GM12891 (cell line): ENCODE measurements at regions not wholly inside any gene's neighbourhood (a gene's known extent, or its start where the extent isn't known, plus 50 kb on each side); places are given as distances from the start of the nearest gene placed in this dataset.
"Not testable (repeated sequence)": the region's sequence is repeated elsewhere in the genome, so short reads cannot be mapped to it uniquely, and the experiment has no call there.

Experiments
- DNase-seq: peaks from one replicate; pipeline ENCODE4 v3.0.0; 2011; ENCODE audit warnings: low spot score; ENCODE audit not compliant: insufficient read length
- FAIRE-seq: peaks from 2 replicates; lab custom pipeline; 2011; peaks lifted over from hg19 to GRCh38; lab: Jason Lieb, UNC
- PAX5 ChIP-seq: IDR thresholded peaks from 2 replicates; pipeline ENCODE4 v1.6.1; 2011; ENCODE audit warnings: low read length, moderate library complexity, mild to moderate bottlenecking; ENCODE audit not compliant: insufficient read depth, severe bottlenecking
- POLR2A ChIP-seq: IDR thresholded peaks from 2 replicates; pipeline ENCODE4 v1.6.1; 2011; ENCODE audit warnings: low read depth, low read length, control low read depth
- POLR2AphosphoS5 ChIP-seq: IDR thresholded peaks from 2 replicates; pipeline ENCODE4 v1.6.1; 2011; ENCODE audit warnings: low read depth, low read length, control low read depth
- POU2F2 ChIP-seq: IDR thresholded peaks from 2 replicates; pipeline ENCODE4 v1.6.1; 2011; ENCODE audit warnings: low read depth, mild to moderate bottlenecking, control low read depth, low read length, moderate library complexity
- SPI1 ChIP-seq: IDR thresholded peaks from 2 replicates; pipeline ENCODE4 v1.6.1; 2011; ENCODE audit warnings: low read depth, low read length, control low read depth
- TAF1 ChIP-seq: IDR thresholded peaks from 2 replicates; pipeline ENCODE4 v1.6.1; 2011; ENCODE audit warnings: low read depth, low read length, control low read depth

DNA sequence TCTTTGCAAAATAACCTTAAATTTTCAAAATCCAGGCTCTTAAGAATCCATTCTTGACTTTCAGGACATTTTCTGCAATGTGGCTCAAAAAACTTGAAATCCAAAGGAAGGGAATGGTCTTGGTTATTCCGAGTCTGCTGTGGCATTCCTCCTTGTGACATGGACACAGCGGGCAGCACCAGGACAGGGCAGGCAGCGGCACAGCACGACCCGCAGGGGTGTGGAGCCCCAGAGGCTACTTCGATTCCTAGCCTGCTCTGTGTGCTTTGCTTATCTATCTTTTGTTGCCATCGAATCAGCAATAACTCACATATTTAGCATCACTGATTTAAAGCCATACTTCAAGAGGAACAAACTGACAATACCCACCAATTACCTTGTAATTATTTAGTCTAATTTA is 420.2 kb upstream of the IRX1 start:
- FAIRE-seq (no peak), DNase-seq (no peak)
- no peak for TF ChIP-seq POLR2AphosphoS5

- FAIRE-seq (no peak), DNase-seq (no peak)
- TF ChIP-seq POLR2A (no peak), SPI1 (no peak), TAF1 (no peak), POLR2AphosphoS5 (no peak), POU2F2 (no peak), PAX5 (no peak)
These were observed 416.0 kb upstream of the IRX2 start for GRCh38 chr5:3167473-3167872.

DNA sequence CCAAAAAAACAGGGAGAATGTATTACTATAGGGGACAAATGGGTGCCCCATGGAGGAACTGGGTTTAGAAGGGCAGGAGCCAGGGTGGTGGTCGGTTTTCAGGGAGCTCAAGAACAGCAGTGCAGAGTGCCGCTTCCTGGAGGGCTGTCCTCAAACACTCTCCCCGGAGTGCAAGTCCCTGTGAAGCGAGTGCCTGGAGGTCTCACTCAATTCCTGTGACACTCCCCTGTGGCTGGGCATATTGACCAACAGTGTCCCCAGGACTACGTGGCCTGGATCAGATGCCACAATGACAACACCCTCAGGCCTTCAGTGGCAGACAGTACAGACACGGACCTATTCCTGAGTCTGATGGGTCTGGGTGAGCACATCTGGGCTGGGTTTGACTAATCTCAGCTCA is 412.1 kb upstream of the IRX2 start:
- no peak for FAIRE-seq
- DNase-seq, result no peak
- TF ChIP-seq POU2F2 (no peak), POLR2AphosphoS5 (no peak)

- FAIRE-seq, result no peak
These were observed 410.2 kb upstream of the IRX2 start for GRCh38 chr5:3161672-3162071.

GRCh38 chr5:3157214-3157613 is 405.7 kb upstream of the IRX2 start:
- no peak for FAIRE-seq
- TF ChIP-seq POU2F2, result no peak
- no peak for TF ChIP-seq POLR2A
- no peak for TF ChIP-seq SPI1
- no peak for TF ChIP-seq TAF1
- TF ChIP-seq POLR2AphosphoS5, result no peak
- no peak for TF ChIP-seq PAX5

More at GRCh38 chr5:3161672-3162071, 410.2 kb upstream of the IRX2 start:
- no peak for DNase-seq
- TF ChIP-seq POLR2A (no peak), POU2F2 (no peak), POLR2AphosphoS5 (no peak), TAF1 (no peak), PAX5 (no peak), SPI1 (no peak)

GRCh38 chr5:3155717-3156116 is 404.2 kb upstream of the IRX2 start:
- TF ChIP-seq SPI1 (no peak), PAX5 (no peak), POLR2A (no peak), POU2F2 (no peak), POLR2AphosphoS5 (no peak), TAF1 (no peak)
- FAIRE-seq (no peak), DNase-seq (no peak)

More at GRCh38 chr5:3157214-3157613, 405.7 kb upstream of the IRX2 start:
- DNase-seq, result no peak

DNA sequence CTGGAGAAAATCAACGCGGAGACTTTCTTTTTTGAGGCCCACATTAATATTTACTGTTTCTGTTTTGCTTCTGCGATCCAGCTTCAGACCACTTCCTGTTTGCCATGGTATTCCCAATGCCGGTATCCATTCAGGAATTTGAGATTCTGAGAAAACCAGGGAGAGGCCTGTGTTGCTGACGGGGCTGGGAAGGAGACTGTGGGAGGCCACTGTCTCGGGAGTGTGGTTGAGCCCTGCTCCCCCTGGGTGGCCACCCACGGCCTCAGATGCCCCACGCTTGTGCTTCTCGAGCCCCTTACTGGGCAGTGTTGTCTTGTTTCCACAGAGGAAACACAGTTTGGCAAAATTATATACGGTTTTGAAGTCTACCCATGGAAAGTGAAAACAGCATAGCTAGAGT is 403.6 kb upstream of the IRX2 start:
- no peak for FAIRE-seq
- TF ChIP-seq POU2F2 (no peak), POLR2A (no peak), TAF1 (no peak), PAX5 (no peak), SPI1 (no peak), POLR2AphosphoS5 (no peak)
- DNase-seq, result no peak

DNA sequence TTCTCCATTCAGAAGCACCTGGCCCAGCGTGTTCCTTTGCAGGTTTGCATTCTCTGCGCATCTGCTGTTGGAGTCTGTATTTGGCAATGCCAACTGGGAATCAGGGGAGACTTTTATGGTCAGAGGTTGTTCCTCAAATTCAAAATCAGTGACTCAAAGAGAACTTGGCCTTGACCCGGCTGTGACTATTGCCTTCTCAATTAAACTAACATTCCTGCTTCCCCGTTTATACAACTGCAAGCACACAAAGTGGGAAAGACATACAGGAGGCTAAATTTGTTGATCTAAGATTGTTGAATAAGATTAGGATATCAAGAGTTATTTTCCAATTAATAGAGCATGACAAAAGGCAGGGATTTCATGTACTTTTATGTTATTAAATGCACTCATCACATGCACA is 402.4 kb upstream of the IRX2 start:
- DNase-seq (no peak), FAIRE-seq (no peak)
- TF ChIP-seq PAX5 (no peak), SPI1 (no peak), POU2F2 (no peak), TAF1 (no peak), POLR2A (no peak), POLR2AphosphoS5 (no peak)

- TF ChIP-seq POLR2AphosphoS5 (no peak), SPI1 (no peak)
- no peak for DNase-seq
- FAIRE-seq, result no peak
These were observed 401.9 kb upstream of the IRX2 start for GRCh38 chr5:3153226-3153858.

GRCh38 chr5:3149899-3150298 is 398.4 kb upstream of the IRX2 start:
- no peak for DNase-seq
- FAIRE-seq, result no peak
- TF ChIP-seq SPI1, result no peak
- no peak for TF ChIP-seq POLR2AphosphoS5
- TF ChIP-seq TAF1, result no peak
- TF ChIP-seq PAX5, result no peak
- TF ChIP-seq POU2F2, result no peak
- no peak for TF ChIP-seq POLR2A

GRCh38 chr5:3147405-3147804 is 395.9 kb upstream of the IRX2 start:
- FAIRE-seq, DNase-seq: not testable (repeated sequence)
